H1 (cell line): ENCODE measurements at regions not wholly inside any gene's neighbourhood (a gene's known extent, or its start where the extent isn't known, plus 50 kb on each side); places are given as distances from the start of the nearest gene placed in this dataset.

Experiments
- CTCF ChIA-PET: fragments of 300-600 bp; sonication (Branson Sonifier 250); formaldehyde crosslinking; loops from one replicate; lab custom pipeline; 2021; ENCODE audit not compliant: partially characterized antibody; lab: Charles Lee
- POLR2A ChIA-PET: fragments of 300-600 bp; sonication (Branson Sonifier 250); formaldehyde crosslinking; loops from one replicate; lab custom pipeline; 2021; ENCODE audit warnings: inconsistent platforms; ENCODE audit not compliant: partially characterized antibody; lab: Charles Lee
- DNase-seq, 2 experiments: peaks; one replicate each; pipeline versions ENCODE4 v3.0.0 to v3.0.0-alpha.2; 2010 to 2022; ENCODE audit warnings: low spot score in 2 of 2, low read depth in 1 of 2, mixed read lengths in 1 of 2
- FAIRE-seq: peaks from 2 replicates; lab custom pipeline; 2011; peaks lifted over from hg19 to GRCh38; lab: Jason Lieb, UNC
- H2AFZ ChIP-seq: 2 replicates; pipeline ENCODE4 v1.8.1; 2012; ENCODE audit warnings: low read length, inconsistent platforms
- H2AK5ac ChIP-seq: 2 replicates; pipeline ENCODE4 v1.6.1; 2013; ENCODE audit warnings: low read depth, low read length
- H2BK120ac ChIP-seq: replicated peaks from 2 replicates; pipeline ENCODE3; 2013; ENCODE audit warnings: low read depth, low read length, inconsistent platforms
- H2BK12ac ChIP-seq: 2 replicates; pipeline ENCODE4 v1.6.1; 2013; ENCODE audit warnings: low read depth, low read length
- H2BK15ac ChIP-seq: 2 replicates; pipeline ENCODE4 v1.6.1; 2013; ENCODE audit warnings: low read length
- H2BK20ac ChIP-seq: 2 replicates; pipeline ENCODE4 v1.6.1; 2013; ENCODE audit warnings: low read length
- H2BK5ac ChIP-seq: 2 replicates; pipeline ENCODE4 v1.6.1; 2013; ENCODE audit warnings: low read depth, low read length
- H3K14ac ChIP-seq: 2 replicates; pipeline ENCODE4 v1.6.1; 2013; ENCODE audit warnings: inconsistent platforms; ENCODE audit not compliant: insufficient read length
- H3K18ac ChIP-seq: 2 replicates; pipeline ENCODE4 v1.6.1; 2013; ENCODE audit warnings: low read length; ENCODE audit errors: extremely low read depth
- H3K23ac ChIP-seq: 2 replicates; pipeline ENCODE4 v1.6.1; 2013; ENCODE audit warnings: inconsistent platforms; ENCODE audit not compliant: insufficient read length
- H3K23me2 ChIP-seq: 2 replicates; pipeline ENCODE4 v1.6.1; 2013; ENCODE audit warnings: low read depth, low read length
- H3K27ac ChIP-seq: 2 replicates; pipeline ENCODE4 v1.6.1; 2011; ENCODE audit warnings: low read depth, low read length, inconsistent platforms
- H3K27me3 ChIP-seq, 4 experiments: replicated peaks in 1 of 4; 1 replicate in 1 of 4; 2 replicates in 3 of 4; pipeline versions ENCODE4 v1.6.1 to v1.8.1; 2011 to 2013; ENCODE audit warnings: low read length in 3 of 4, mild to moderate bottlenecking in 3 of 4, inconsistent platforms in 2 of 4, mixed read lengths in 2 of 4, moderate library complexity in 1 of 4; ENCODE audit not compliant: control insufficient read depth in 3 of 4, insufficient read depth in 3 of 4; ENCODE audit errors: extremely low read depth in 1 of 4
- H3K36me3 ChIP-seq, 4 experiments: 2 replicates each; pipeline versions ENCODE4 v1.6.1 to v1.8.1; 2011 to 2013; ENCODE audit warnings: mild to moderate bottlenecking in 4 of 4, low read length in 3 of 4, moderate library complexity in 2 of 4, control low read depth in 1 of 4, inconsistent platforms in 1 of 4; ENCODE audit not compliant: insufficient read depth in 4 of 4, control insufficient read depth in 2 of 4
- H3K4ac ChIP-seq: replicated peaks from 2 replicates; pipeline ENCODE3; 2013; ENCODE audit warnings: low read length, low read depth, mixed read lengths, inconsistent platforms; ENCODE audit not compliant: insufficient read length
- H3K4me1 ChIP-seq, 4 experiments: replicated peaks in 1 of 4; 1 replicate in 1 of 4; 2 replicates in 3 of 4; pipeline versions ENCODE4 v1.6.1 to v1.8.1; 2011 to 2013; ENCODE audit warnings: low read length in 3 of 4, inconsistent platforms in 2 of 4, mixed read lengths in 1 of 4; ENCODE audit not compliant: insufficient read depth in 4 of 4, control insufficient read depth in 3 of 4
- H3K4me2 ChIP-seq, 2 experiments: 2 replicates each; pipeline versions ENCODE4 v1.6.1 to v1.8.1; 2011 to 2013; ENCODE audit warnings: low read depth in 2 of 2, low read length in 2 of 2, control low read depth in 1 of 2, inconsistent platforms in 1 of 2, mild to moderate bottlenecking in 1 of 2; ENCODE audit not compliant: insufficient read depth in 1 of 2
- H3K4me3 ChIP-seq, 4 experiments: fragments of 200-600, 300-600 bp in 1 of 4; sonication (generic), shearing (Covaris generic), sonication (Bioruptor Twin) in 1 of 4; 2 replicates each; pipeline versions ENCODE4 v1.5.1 to v1.8.1; 2011 to 2016; ENCODE audit warnings: low read length in 4 of 4, low read depth in 3 of 4, control low read depth in 2 of 4, inconsistent platforms in 2 of 4, mild to moderate bottlenecking in 2 of 4, mixed read lengths in 1 of 4, moderate library complexity in 1 of 4; ENCODE audit not compliant: insufficient read depth in 2 of 4; ENCODE audit errors: extremely low read depth in 1 of 4
- H3K56ac ChIP-seq: replicated peaks from 2 replicates; pipeline ENCODE3; 2013; ENCODE audit warnings: low read depth, mild to moderate bottlenecking, mixed read lengths, low read length, inconsistent platforms; ENCODE audit not compliant: insufficient read length
- H3K79me1 ChIP-seq: 2 replicates; pipeline ENCODE4 v1.6.1; 2013; ENCODE audit warnings: low read depth, low read length, control low read depth
- H3K79me2 ChIP-seq, 2 experiments: 2 replicates each; pipeline versions ENCODE4 v1.6.1 to v1.8.1; 2012 to 2013; ENCODE audit warnings: low read length in 2 of 2, mild to moderate bottlenecking in 2 of 2, inconsistent platforms in 1 of 2; ENCODE audit not compliant: insufficient read depth in 2 of 2, control insufficient read depth in 1 of 2
- H3K9ac ChIP-seq, 4 experiments: replicated peaks in 1 of 4; 1 replicate in 1 of 4; 2 replicates in 3 of 4; pipeline versions ENCODE4 v1.6.1 to v1.8.1; 2011 to 2013; ENCODE audit warnings: low read depth in 3 of 4, low read length in 3 of 4, control low read depth in 2 of 4, mild to moderate bottlenecking in 2 of 4, moderate library complexity in 2 of 4, inconsistent platforms in 1 of 4; ENCODE audit errors: extremely low read depth in 1 of 4
- H3K9me3 ChIP-seq, 2 experiments: 2 replicates each; pipeline versions ENCODE4 v1.6.1 to v1.8.1; 2012 to 2013; ENCODE audit warnings: mild to moderate bottlenecking in 2 of 2, moderate library complexity in 2 of 2, control low read depth in 1 of 2, inconsistent platforms in 1 of 2, low read depth in 1 of 2, low read length in 1 of 2, mixed read lengths in 1 of 2; ENCODE audit not compliant: insufficient read depth in 2 of 2
- H4K20me1 ChIP-seq, 2 experiments: replicated peaks in 1 of 2; 2 replicates each; pipeline versions ENCODE3 to v1.8.1; 2011 to 2013; ENCODE audit warnings: inconsistent platforms in 2 of 2, low read length in 2 of 2, mild to moderate bottlenecking in 1 of 2; ENCODE audit not compliant: insufficient read depth in 2 of 2, control insufficient read depth in 1 of 2
- H4K5ac ChIP-seq: 2 replicates; pipeline ENCODE4 v1.6.1; 2013; ENCODE audit warnings: low read length, low read depth, mixed read lengths, inconsistent platforms; ENCODE audit not compliant: insufficient read length
- H4K8ac ChIP-seq: 2 replicates; pipeline ENCODE4 v1.8.0; 2013; ENCODE audit warnings: mild to moderate bottlenecking, moderate library complexity, low read length, inconsistent platforms; ENCODE audit not compliant: insufficient read depth; ENCODE audit errors: extremely low read depth
- H4K91ac ChIP-seq: replicated peaks from 2 replicates; pipeline ENCODE3; 2013; ENCODE audit warnings: low read length, mixed read lengths, inconsistent platforms; ENCODE audit not compliant: insufficient read length
- BCL11A ChIP-seq, 2 experiments: IDR thresholded peaks; one replicate each; pipeline ENCODE4 v1.6.1; 2011; ENCODE audit warnings: low read depth in 2 of 2, low read length in 2 of 2, mild to moderate bottlenecking in 2 of 2
- GTF2F1 ChIP-seq: IDR thresholded peaks from 2 replicates; pipeline ENCODE4 v1.6.1; 2012; ENCODE audit warnings: low read depth, low read length, improper control_type of control experiment, borderline replicate concordance
- HDAC6 ChIP-seq: IDR thresholded peaks from one replicate; pipeline ENCODE4 v1.7.1; 2012; ENCODE audit warnings: low read depth, mild to moderate bottlenecking, inconsistent platforms, low read length, moderate library complexity
- JUN ChIP-seq: IDR thresholded peaks from 2 replicates; pipeline ENCODE4 v1.6.1; 2011; ENCODE audit warnings: low read depth, mild to moderate bottlenecking, improper control_type of control experiment, low read length
- JUND ChIP-seq: IDR thresholded peaks from 2 replicates; pipeline ENCODE4 v1.6.1; 2011; ENCODE audit warnings: mild to moderate bottlenecking, improper control_type of control experiment, low read length
- KDM1A ChIP-seq: fragments of 200-600, 300-600 bp; sonication (generic); IDR thresholded peaks from 2 replicates; pipeline ENCODE4 v1.7.1; 2016; ENCODE audit warnings: mild to moderate bottlenecking, low read length, borderline replicate concordance
- KDM5A ChIP-seq: fragments of 200-600 bp; IDR thresholded peaks from 2 replicates; pipeline ENCODE4 v1.7.1; 2012; ENCODE audit warnings: mild to moderate bottlenecking, low read length, inconsistent platforms, mixed read lengths
- POLR2AphosphoS5 ChIP-seq: IDR thresholded peaks from 2 replicates; pipeline ENCODE4 v1.6.1; 2011; ENCODE audit warnings: low read depth, low read length
- SUZ12 ChIP-seq: fragments of 200-600 bp; sonication (generic); IDR thresholded peaks from 2 replicates; pipeline ENCODE4 v1.6.1; 2012; ENCODE audit warnings: mild to moderate bottlenecking, inconsistent platforms, low read length, moderate library complexity, mixed read lengths
- TAF1 ChIP-seq: IDR thresholded peaks from 2 replicates; pipeline ENCODE4 v1.6.1; 2011; ENCODE audit warnings: mild to moderate bottlenecking, low read depth, low read length
- TAF7 ChIP-seq: optimal IDR thresholded peaks from 2 replicates; pipeline ENCODE3; 2011; ENCODE audit warnings: low read depth, mild to moderate bottlenecking, inconsistent platforms, low read length, moderate library complexity, borderline replicate concordance
- TBP ChIP-seq: IDR thresholded peaks from 2 replicates; pipeline ENCODE4 v1.6.1; 2011; ENCODE audit warnings: low read depth, low read length, improper control_type of control experiment
- USF2 ChIP-seq: IDR thresholded peaks from 2 replicates; pipeline ENCODE4 v1.6.1; 2011; ENCODE audit warnings: low read length, improper control_type of control experiment
- YY1 ChIP-seq: IDR thresholded peaks from 2 replicates; pipeline ENCODE4 v1.6.1; 2011; ENCODE audit warnings: low read depth, mild to moderate bottlenecking, low read length
- WGBS, 2 experiments: shearing (Covaris generic) in 1 of 2; methylation state at CpG; one replicate each; pipeline versions ENCODE4 v1.1.6 to v1.1.7; 2013 to 2015; ENCODE audit warnings: low lambda C conversion rate in 2 of 2, mixed read lengths in 2 of 2, inconsistent platforms in 1 of 2, low coverage in 1 of 2, missing lambda C conversion rate in 1 of 2; ENCODE audit not compliant: insufficient replicate concordance in 2 of 2, insufficient coverage in 1 of 2, insufficient read length in 1 of 2; ENCODE audit errors: extremely low coverage in 1 of 2, missing lambda C conversion rate in 1 of 2; 5-methylcytosine and 5-hydroxymethylcytosine counted together

DNA sequence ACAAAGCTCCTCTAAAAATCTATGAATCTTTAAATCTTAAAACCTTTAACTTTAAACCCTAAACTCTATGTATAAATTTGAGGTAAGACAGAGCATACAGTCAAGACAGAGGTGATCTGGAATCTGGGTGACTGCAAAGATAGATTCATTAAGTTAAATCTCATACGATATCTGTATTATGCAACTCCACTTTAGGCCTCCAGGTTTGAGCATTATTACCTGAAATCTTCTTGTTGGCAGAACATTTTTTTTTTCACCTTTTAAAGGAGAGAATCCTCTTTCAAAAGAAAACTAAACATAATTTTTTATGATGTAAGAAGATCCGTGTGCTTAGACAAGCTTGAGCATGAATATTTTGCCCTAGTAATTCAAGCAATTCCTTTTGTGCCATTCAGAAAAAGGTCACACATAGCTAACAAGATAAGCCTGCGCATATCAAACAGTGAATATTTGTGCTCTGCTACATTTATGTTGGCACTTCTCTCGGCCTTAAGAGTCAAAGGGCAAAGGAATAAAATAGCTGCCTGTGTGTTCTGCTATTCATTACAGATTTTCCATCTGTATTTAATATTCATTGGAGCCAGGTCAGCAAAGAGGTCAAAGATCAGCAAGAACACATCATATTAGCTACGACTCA is 163.3 kb downstream of the TMTC3 start:
- no peak overlapping the region for H3K14ac ChIP-seq
- H4K91ac ChIP-seq: no peak overlapping the region
- H3K23ac ChIP-seq: no peak overlapping the region
- H3K79me1 ChIP-seq: no peaks in the 10 kb centered on the region
- ChIA-PET POLR2A (no interaction called here), CTCF (no interaction called here)
- H3K4me1 ChIP-seq: no peaks in the 10 kb centered on the region
- no peak overlapping the region for H2BK120ac ChIP-seq
- no peak overlapping the region for H3K9ac ChIP-seq
- no peak overlapping the region for H3K27ac ChIP-seq
- H3K4me3 ChIP-seq: no peak overlapping the region
- WGBS, 2 experiments: 91% methylated on average over 5 of the region's 5 CpGs; no CpG with 5 or more reads in 1 of the 2 experiments
- no peak overlapping the region for H2BK5ac ChIP-seq
- H3K79me2 ChIP-seq: no peaks in the 10 kb centered on the region
- H3K36me3 ChIP-seq: no peaks in the 10 kb centered on the region
- no peak overlapping the region for H2BK12ac ChIP-seq
- H3K4ac ChIP-seq: no peak overlapping the region
- no peaks in the 10 kb centered on the region for H3K27me3 ChIP-seq
- no peaks in the 10 kb centered on the region for H3K9me3 ChIP-seq
- H3K18ac ChIP-seq: no peak overlapping the region
- H4K5ac ChIP-seq: no peak overlapping the region
- no peaks in the 10 kb centered on the region for H4K20me1 ChIP-seq
- H3K23me2 ChIP-seq: no peaks in the 10 kb centered on the region
- no peak overlapping the region for H3K4me2 ChIP-seq
- H2AFZ ChIP-seq: no peak overlapping the region
- H2BK20ac ChIP-seq: no peak overlapping the region
- DNase-seq: no peak
- no peak overlapping the region for H4K8ac ChIP-seq
- H2AK5ac ChIP-seq: no peak overlapping the region
- FAIRE-seq: no peak
- H3K56ac ChIP-seq: no peak overlapping the region
- no peak overlapping the region for H2BK15ac ChIP-seq
- no peak for TF ChIP-seq BCL11A (IDR thresholded peaks at IDR 0.05; ENCODE audit: low read depth in 2 of 2, low read length in 2 of 2)
- no peak for TF ChIP-seq YY1
- no peak for TF ChIP-seq JUND
- no peak for TF ChIP-seq TBP
- no peak for TF ChIP-seq POLR2AphosphoS5
- TF ChIP-seq KDM1A: no peak
- TF ChIP-seq USF2: no peak
- TF ChIP-seq HDAC6: no peak
- TF ChIP-seq KDM5A: no peak
- TF ChIP-seq JUN: no peak
- no peak for TF ChIP-seq TAF1
- TF ChIP-seq TAF7: no peak
- TF ChIP-seq SUZ12: no peak
- TF ChIP-seq GTF2F1: no peak
